Pancreas (tissue), 10 donors: ENCODE measurements at regions not wholly inside any gene's neighbourhood (a gene's known extent, or its start where the extent isn't known, plus 50 kb on each side); places are given as distances from the start of the nearest gene placed in this dataset.

Source experiments
- ATAC-seq, 4 donors: fragments of 200-7000 bp; cut with Tn5 transposase; one replicate each; pipeline versions ENCODE4 v1.8.0 to v1.9.1; 2020; ENCODE audit warnings: mild to moderate bottlenecking in 4 of 4, moderate library complexity in 4 of 4
- DNase-seq, 6 donors: peaks; one replicate each; pipeline ENCODE4 v3.0.0-alpha.2; 2020
- FAIRE-seq: peaks from 2 replicates; lab custom pipeline; 2012; peaks lifted over from hg19 to GRCh38; lab: Jason Lieb, UNC
- H3K27ac ChIP-seq, 4 donors: fragments of 200-600 bp; sonication (generic); 1 replicate in 3 of 4; 2 replicates in 1 of 4; pipeline versions ENCODE4 v1.5.0 to v1.8.0; 2020
- H3K27me3 ChIP-seq, 4 donors: fragments of 200-600 bp; one replicate each; pipeline ENCODE4 v1.8.0; 2021
- H3K36me3 ChIP-seq, 3 donors: fragments of 200-600 bp; sonication (generic) in 1 of 3; one replicate each; pipeline versions ENCODE4 v1.5.0 to v1.8.0; 2020 to 2021
- H3K4me1 ChIP-seq, 3 donors: fragments of 200-600 bp; one replicate each; pipeline ENCODE4 v1.8.0; 2021
- H3K4me3 ChIP-seq, 4 donors: fragments of 200-600 bp; sonication (generic) in 2 of 4; one replicate each; pipeline versions ENCODE4 v1.5.0 to v1.8.0; 2020 to 2021
- H3K9me3 ChIP-seq, 4 donors: fragments of 200-600 bp; one replicate each; pipeline ENCODE4 v1.8.0; 2021
- CTCF ChIP-seq, 4 donors: fragments of 200-600 bp; sonication (generic) in 3 of 4; IDR thresholded peaks; one replicate each; pipeline versions ENCODE4 v1.5.0 to v1.8.0; 2021; ENCODE audit warnings: antibody characterized with exemption in 4 of 4
- WGBS, 2 donors: extraction: QIAGEN DNeasy Blood & Tissue Kit; methylation state at CpG; one replicate each; pipeline ENCODE4 v1.1.7; 2013; 5-methylcytosine and 5-hydroxymethylcytosine counted together
- intact Hi-C, 3 donors: fragments of 100-400 bp; cut with DNase I; formaldehyde crosslinking; loops; one replicate each; pipeline versions ENCODE4 v1.11.1 to v1.14.2; 2022
- donor health status: healthy with polysubstance abuse.
- donor health status: DM: no; HTN: no; CAD: no; lungs with moderate emphysema.
- donor health status: DM: no; HTN: no; CAD: no.
- donor health status: control.
- donor health status: control.
- donor health status: Bipolar disorder and iron deficiency.
- donor health status: DM: yes; HTN: yes; CAD: no.
- donor health status: DM: no; HTN: no; CAD: no.
- donor health status: DM: no; HTN: no; CAD: no.
- donor health status: DM: yes; HTN: yes; CAD: no.

DNA sequence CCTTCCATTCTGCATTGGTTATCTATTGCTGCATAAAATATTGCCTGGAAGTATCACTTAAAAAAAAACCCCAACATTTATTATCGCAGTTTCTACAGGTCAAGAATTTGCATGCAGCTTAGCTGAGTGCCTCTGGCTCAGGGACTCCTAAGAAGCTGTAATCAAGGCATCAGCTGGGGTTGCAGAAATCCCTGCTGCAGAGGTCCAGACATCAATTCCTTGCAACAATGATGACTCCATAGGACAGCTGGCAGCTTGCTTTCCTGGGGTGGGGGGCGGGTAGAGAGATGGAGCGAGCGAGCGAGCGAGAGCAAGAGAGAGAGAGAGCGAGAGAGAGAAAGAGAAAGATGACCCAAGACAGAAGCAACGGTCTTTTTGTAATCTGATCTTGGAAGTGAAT, 308.1 kb downstream of the HAPSTR1 start:
- Histone ChIP-seq H3K27ac (no peak overlapping the region), H3K36me3 (no peaks in the 10 kb centered on the region), H3K4me3 (no peak overlapping the region), H3K9me3 (no peaks in the 10 kb centered on the region), H3K4me1 (peaks cover 11 to 14% (median 12%) of the 10 kb centered on the region in 3 donors), H3K27me3 (no peaks in the 10 kb centered on the region)
- no peak for DNase-seq
- WGBS, 2 donors = 81 to 84% methylated on average over 8 of the region's 8 CpGs
- FAIRE-seq = no peak
- no peak for TF ChIP-seq CTCF (IDR thresholded peaks at IDR 0.05)
- no peak for ATAC-seq
- intact Hi-C loops = no loop called here

DNA sequence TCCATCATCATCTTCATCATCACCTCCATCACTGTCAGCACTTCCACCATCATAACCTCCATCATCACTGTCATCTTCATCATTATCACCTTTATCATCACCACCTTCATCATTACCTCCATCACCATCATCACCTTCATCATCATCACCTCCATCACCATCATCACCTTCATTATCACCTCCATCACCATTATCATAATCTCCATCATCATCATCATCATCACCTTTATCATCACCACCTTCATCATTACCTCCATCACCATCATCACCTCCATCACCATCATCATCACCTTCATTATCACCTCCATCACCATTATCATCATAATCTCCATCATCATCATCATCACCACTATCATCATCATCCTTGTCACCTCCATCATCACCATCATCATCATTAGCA, 309.7 kb downstream of the HAPSTR1 start:
- TF ChIP-seq CTCF (IDR thresholded peaks at IDR 0.05) = no peak
- H3K4me1 ChIP-seq = peaks cover 0 to 2% (median 2%) of the 10 kb centered on the region in 3 donors
- intact Hi-C loops = no loop called here
- FAIRE-seq = no peak
- no peak for ATAC-seq
- no peaks in the 10 kb centered on the region for H3K27me3 ChIP-seq
- H3K4me3 ChIP-seq = no peak overlapping the region
- no peaks in the 10 kb centered on the region for H3K9me3 ChIP-seq
- H3K27ac ChIP-seq = no peak overlapping the region
- H3K36me3 ChIP-seq = no peaks in the 10 kb centered on the region
- no peak for DNase-seq

DNA sequence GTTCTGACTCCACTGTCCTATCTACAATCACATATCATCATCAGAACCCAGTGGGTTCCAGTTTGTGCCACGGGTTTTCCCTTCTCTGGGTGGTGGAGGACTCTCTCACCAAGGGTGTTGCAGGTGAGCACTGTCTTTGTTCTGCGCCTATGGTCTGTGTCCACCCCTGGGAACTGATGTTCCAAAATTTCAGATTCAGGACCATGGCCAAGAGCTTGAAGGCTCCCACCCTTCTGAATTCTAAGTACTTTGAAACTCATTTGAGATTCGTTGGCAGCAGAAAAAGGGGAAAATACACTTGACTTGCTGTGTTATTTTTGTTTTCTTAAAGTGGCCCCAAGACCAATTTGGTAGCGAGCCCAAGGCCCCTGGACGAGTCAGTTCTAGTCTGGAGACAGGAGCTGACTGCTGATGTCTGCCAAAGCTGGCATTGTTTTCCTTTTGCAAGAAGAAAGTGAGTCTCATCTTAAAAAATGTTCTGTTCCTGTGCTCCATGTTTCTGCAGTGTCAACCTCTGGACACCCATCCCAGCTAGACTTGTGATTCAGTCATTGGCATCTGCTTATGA, 310.9 kb downstream of the HAPSTR1 start:
- H3K9me3 ChIP-seq = no peaks in the 10 kb centered on the region
- ATAC-seq (no peak), FAIRE-seq (no peak), DNase-seq (no peak)
- no peak for TF ChIP-seq CTCF (IDR thresholded peaks at IDR 0.05)
- intact Hi-C loops = no loop called here
- H3K27ac ChIP-seq = no peak overlapping the region
- H3K4me1 ChIP-seq = no peaks in the 10 kb centered on the region
- H3K36me3 ChIP-seq = no peaks in the 10 kb centered on the region
- WGBS, 2 donors = 75 to 85% methylated on average over 5 of the region's 5 CpGs
- H3K27me3 ChIP-seq = no peaks in the 10 kb centered on the region
- no peak overlapping the region for H3K4me3 ChIP-seq

DNA sequence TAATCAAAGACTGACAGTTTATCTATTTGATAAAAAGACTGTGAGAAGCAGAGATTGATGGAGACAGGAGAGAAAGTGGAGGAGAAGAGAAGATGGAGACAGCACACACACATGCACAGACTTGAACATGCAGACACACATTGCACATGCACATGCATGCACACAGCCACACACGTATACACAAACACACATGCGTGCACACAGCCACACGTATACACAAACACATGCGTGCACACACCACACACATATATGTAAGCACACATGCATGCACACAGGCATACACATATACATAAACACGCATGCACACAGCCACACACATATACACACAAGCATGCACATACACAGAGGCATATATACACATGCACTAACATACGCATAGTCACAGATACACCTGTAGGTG, 313.4 kb downstream of the HAPSTR1 start:
- TF ChIP-seq CTCF (IDR thresholded peaks at IDR 0.05) = no peak
- DNase-seq (no peak), FAIRE-seq (no peak), ATAC-seq (no peak)
- H3K27me3 ChIP-seq = no peaks in the 10 kb centered on the region
- H3K4me1 ChIP-seq = no peaks in the 10 kb centered on the region
- no peaks in the 10 kb centered on the region for H3K9me3 ChIP-seq
- H3K36me3 ChIP-seq = no peaks in the 10 kb centered on the region
- WGBS, 2 donors = 93 to 96% methylated on average over 6 of the region's 6 CpGs
- intact Hi-C loops = no loop called here
- no peak overlapping the region for H3K4me3 ChIP-seq
- no peak overlapping the region for H3K27ac ChIP-seq

DNA sequence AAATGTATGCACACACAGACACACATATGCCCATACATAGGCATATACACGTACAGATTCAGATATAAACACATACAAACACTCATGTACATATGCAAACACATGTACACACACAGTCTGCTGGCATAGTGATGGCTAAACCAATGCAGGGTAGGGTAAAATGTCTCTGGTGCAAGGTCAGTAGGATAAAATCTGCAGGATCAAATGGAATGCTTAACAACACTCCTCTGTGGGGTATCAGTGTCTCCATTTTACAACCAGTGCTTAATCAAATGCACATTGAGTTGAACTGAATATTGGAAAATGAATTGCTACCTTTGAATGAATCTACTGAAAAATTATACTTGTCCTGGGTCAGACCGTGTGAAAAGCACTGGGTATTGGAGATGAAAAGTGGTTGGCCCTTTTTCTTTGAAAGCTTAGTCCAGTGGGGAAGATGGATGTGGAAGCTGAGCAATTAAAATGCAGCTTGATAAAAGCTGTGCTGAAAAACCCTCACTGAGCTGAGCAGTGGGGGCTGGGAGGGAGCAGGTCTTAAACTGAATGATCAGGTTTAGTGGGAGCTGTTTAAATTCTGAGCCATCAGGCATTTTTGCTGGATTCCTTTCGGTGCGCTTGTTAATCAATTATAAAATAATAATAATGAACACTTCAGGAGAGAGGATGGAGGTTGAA, 314.7 kb downstream of the HAPSTR1 start:
- Histone ChIP-seq H3K27ac (no peak overlapping the region), H3K9me3 (no peaks in the 10 kb centered on the region), H3K36me3 (no peaks in the 10 kb centered on the region), H3K4me1 (no peaks in the 10 kb centered on the region), H3K27me3 (no peaks in the 10 kb centered on the region), H3K4me3 (no peak overlapping the region)
- intact Hi-C loops = no loop called here
- ATAC-seq = no peak
- TF ChIP-seq CTCF (IDR thresholded peaks at IDR 0.05) = no peak
- DNase-seq = no peak
- FAIRE-seq = no peak
- 67 to 72% methylated on average over 4 of the region's 4 CpGs for WGBS, 2 donors
